ENCODE measurements at regions not wholly inside any gene's neighbourhood (a gene's known extent, or its start where the extent isn't known, plus 50 kb on each side); places are given as distances from the start of the nearest gene placed in this dataset.

GRCh38 chr7:29754874-29755490, 51.3 kb upstream of the WIPF3 start:
- DNase-seq (ENCODE audit: extremely low read depth, insufficient read length): no peak
- TF ChIP-seq, protein P1, sequence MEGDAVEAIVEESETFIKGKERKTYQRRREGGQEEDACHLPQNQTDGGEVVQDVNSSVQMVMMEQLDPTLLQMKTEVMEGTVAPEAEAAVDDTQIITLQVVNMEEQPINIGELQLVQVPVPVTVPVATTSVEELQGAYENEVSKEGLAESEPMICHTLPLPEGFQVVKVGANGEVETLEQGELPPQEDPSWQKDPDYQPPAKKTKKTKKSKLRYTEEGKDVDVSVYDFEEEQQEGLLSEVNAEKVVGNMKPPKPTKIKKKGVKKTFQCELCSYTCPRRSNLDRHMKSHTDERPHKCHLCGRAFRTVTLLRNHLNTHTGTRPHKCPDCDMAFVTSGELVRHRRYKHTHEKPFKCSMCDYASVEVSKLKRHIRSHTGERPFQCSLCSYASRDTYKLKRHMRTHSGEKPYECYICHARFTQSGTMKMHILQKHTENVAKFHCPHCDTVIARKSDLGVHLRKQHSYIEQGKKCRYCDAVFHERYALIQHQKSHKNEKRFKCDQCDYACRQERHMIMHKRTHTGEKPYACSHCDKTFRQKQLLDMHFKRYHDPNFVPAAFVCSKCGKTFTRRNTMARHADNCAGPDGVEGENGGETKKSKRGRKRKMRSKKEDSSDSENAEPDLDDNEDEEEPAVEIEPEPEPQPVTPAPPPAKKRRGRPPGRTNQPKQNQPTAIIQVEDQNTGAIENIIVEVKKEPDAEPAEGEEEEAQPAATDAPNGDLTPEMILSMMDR (IDR thresholded peaks at IDR 0.05; ENCODE audit: insufficient read depth, low read length, poor library complexity, severe bottlenecking): no peak
- Histone ChIP-seq H3K4me3 (replicated peaks; ENCODE audit: low read depth, low read length) (no peak overlapping the region), H3K27me3 (replicated peaks; ENCODE audit: control insufficient read depth, insufficient read depth, low read length) (no peaks in the 10 kb centered on the region; the same call in 1 of the 2 replicates), H3K36me3 (ENCODE audit: control insufficient read depth, insufficient read depth, low read length) (no peaks in the 10 kb centered on the region)
